ENCODE measurements at regions not wholly inside any gene's neighbourhood (a gene's known extent, or its start where the extent isn't known, plus 50 kb on each side); places are given as distances from the start of the nearest gene placed in this dataset.

DNA sequence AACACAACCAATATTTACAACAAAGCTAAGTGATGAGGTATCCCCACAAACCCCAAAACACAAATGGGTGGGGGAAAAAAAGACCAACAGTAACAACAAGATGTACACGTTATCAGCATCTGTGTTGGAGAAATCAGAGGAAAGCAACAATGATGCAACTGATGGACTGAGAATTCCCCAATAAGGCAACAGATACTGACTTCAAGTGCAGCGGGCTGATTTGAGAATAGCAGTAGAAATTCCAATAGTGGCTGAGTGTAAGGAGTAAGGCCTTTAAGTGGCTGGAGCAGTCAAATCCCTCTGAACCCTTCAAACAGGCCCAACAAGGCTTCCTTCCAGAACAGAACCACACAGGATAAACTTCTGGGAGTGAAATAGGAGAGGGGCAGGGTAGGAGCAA, 97.6 kb downstream of the TM2D1 start:
- Mint-ChIP-seq H3K9me3 (no peaks in the 10 kb centered on the region), H3K4me1 (ENCODE audit: low read depth) (no peaks in the 10 kb centered on the region), H3K27ac (no peak overlapping the region), H3K4me3 (no peak overlapping the region), H3K27me3 (no peaks in the 10 kb centered on the region), H3K36me3 (ENCODE audit: low read depth) (no peaks in the 10 kb centered on the region)
- no peak for DNase-seq

DNA sequence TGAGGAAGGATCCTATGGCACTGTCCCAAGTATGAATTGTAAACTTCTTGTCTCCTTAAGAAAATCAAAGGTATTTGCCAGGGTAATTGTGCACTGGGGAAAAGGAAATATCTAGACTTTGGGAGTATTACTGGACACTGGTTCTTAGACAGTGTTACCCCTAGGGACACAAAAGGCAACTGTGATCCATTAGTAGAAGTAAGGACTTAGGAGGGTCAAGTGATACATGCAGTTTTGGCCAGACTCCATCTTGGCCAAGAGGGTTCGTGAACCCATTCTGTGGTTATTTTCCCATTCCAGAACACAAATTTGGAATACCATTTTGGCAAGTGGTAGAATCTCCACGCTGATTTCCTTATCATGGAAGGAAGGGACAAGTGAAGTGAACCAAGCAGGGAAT, 98.1 kb downstream of the TM2D1 start:
- Mint-ChIP-seq H3K9me3 (no peaks in the 10 kb centered on the region), H3K27me3 (no peaks in the 10 kb centered on the region), H3K4me1 (ENCODE audit: low read depth) (no peaks in the 10 kb centered on the region), H3K36me3 (ENCODE audit: low read depth) (no peaks in the 10 kb centered on the region), H3K27ac (no peak overlapping the region), H3K4me3 (no peak overlapping the region)
- DNase-seq, result no peak

DNA sequence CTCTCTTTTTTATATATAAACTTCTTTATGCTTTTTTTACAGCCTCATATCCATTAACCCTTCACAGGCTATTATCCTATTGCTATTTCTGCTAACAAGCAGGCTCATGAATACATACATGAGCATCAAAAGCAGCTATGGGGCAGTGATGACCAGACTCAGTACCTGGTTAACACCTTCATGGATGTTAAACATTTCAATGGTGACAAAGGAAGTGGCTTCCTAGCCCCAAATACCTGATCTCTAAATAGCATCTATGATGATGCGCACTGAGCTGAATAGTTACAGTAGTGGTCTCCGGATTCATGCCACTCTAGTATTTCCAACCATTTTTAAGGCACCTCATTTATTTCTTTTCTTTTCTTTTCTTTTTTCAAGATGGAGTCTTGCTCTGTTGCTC, 101.1 kb downstream of the TM2D1 start:
- no peaks in the 10 kb centered on the region for H3K36me3 Mint-ChIP-seq (ENCODE audit: low read depth)
- no peak for DNase-seq
- no peaks in the 10 kb centered on the region for H3K4me1 Mint-ChIP-seq (ENCODE audit: low read depth)
- H3K9me3 Mint-ChIP-seq, result no peaks in the 10 kb centered on the region
- no peak overlapping the region for H3K4me3 Mint-ChIP-seq
- H3K27me3 Mint-ChIP-seq, result no peaks in the 10 kb centered on the region
- no peak overlapping the region for H3K27ac Mint-ChIP-seq

DNA sequence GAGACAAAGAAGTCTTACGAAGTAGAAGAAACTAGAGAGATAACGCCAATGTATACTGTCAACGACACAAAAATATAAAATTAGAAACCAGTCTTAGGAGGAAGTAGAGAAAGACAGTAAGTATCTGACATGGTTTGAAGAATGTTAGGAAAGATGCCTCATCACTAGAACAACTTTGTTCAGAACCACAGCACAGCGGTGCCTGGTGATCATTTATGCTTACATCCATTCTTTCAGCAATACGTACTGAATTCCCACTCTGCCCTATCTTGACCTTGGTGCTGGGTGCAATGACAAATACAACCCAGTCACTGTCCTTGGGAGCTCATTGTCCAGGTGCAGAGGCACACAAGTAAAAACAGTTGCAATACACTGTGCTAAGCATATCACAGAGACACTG, 104.4 kb downstream of the TM2D1 start:
- no peak overlapping the region for H3K27ac Mint-ChIP-seq
- H3K27me3 Mint-ChIP-seq, result no peaks in the 10 kb centered on the region
- no peak for DNase-seq
- no peaks in the 10 kb centered on the region for H3K36me3 Mint-ChIP-seq (ENCODE audit: low read depth)
- no peaks in the 10 kb centered on the region for H3K4me1 Mint-ChIP-seq (ENCODE audit: low read depth)
- H3K9me3 Mint-ChIP-seq, result no peaks in the 10 kb centered on the region
- no peak overlapping the region for H3K4me3 Mint-ChIP-seq

DNA sequence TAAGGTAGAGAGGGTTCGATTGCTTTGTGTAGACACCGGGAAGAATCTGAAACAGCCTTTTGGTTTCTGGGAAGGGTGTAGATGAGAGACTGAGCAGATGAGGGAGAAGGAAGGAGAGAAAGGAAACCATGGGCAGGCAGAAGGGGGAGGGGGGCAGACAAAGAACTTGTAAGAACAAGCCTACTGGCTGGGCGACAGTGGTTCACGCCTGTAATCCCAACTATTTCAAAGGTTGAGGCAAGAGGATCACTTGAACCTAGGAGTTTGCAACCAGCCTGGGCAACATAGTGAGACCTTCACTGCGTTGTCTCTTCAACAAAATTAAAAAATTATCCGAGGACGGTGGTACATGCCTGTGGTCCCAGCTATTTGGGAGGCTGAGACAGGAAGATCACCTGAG, 106.2 kb downstream of the TM2D1 start:
- no peaks in the 10 kb centered on the region for H3K9me3 Mint-ChIP-seq
- H3K4me1 Mint-ChIP-seq (ENCODE audit: low read depth), result no peaks in the 10 kb centered on the region
- no peaks in the 10 kb centered on the region for H3K27me3 Mint-ChIP-seq
- DNase-seq, result no peak
- H3K4me3 Mint-ChIP-seq, result no peak overlapping the region
- H3K27ac Mint-ChIP-seq, result no peak overlapping the region
- no peaks in the 10 kb centered on the region for H3K36me3 Mint-ChIP-seq (ENCODE audit: low read depth)

DNA sequence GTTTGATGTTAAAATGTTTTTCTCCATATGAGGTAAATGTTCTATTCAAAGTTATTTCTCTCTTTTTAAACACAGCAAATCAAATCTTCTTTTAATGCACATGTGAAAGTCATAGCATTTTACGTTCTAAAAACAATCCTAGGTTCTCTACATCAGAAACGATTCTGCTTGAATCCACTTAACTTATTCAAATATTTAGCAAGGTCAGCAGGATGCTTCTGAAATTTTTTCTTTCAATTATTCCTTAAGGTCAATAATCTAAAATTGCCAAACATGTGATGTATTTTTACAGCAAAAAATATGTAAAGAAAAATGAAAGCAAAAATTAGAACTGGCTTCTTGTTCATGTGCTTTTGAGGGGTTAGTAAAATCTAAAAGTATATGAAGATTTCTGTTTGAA, 106.7 kb downstream of the TM2D1 start:
- H3K27me3 Mint-ChIP-seq, result no peaks in the 10 kb centered on the region
- no peaks in the 10 kb centered on the region for H3K4me1 Mint-ChIP-seq (ENCODE audit: low read depth)

DNA sequence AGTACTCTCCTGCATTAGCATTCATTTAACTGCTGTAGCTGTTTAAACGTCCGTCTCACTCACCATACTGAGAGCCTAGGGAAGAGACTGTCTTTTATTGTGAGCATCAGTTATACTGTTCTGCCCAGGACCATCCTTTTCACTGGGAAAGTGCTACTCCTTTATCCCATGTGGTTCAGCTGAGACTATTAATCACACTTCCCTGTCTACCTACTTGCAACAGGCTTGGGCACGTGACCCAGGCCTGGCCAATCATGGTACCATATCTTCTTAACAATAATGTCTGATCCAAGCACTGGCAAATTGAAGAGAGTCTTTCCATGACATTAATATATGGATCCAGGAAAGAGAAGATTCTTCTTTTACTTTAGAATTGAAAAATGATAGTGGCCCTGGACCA, 108.1 kb downstream of the TM2D1 start:
- Mint-ChIP-seq H3K4me3 (no peak overlapping the region), H3K27ac (no peak overlapping the region), H3K27me3 (no peaks in the 10 kb centered on the region), H3K9me3 (no peaks in the 10 kb centered on the region), H3K4me1 (ENCODE audit: low read depth) (no peaks in the 10 kb centered on the region), H3K36me3 (ENCODE audit: low read depth) (no peaks in the 10 kb centered on the region)
- no peak for DNase-seq

More for the DNA sequence above, 106.7 kb downstream of the TM2D1 start:
- H3K4me3 Mint-ChIP-seq, result no peak overlapping the region
- no peaks in the 10 kb centered on the region for H3K9me3 Mint-ChIP-seq
- no peaks in the 10 kb centered on the region for H3K36me3 Mint-ChIP-seq (ENCODE audit: low read depth)
- DNase-seq, result no peak
- H3K27ac Mint-ChIP-seq, result no peak overlapping the region

DNA sequence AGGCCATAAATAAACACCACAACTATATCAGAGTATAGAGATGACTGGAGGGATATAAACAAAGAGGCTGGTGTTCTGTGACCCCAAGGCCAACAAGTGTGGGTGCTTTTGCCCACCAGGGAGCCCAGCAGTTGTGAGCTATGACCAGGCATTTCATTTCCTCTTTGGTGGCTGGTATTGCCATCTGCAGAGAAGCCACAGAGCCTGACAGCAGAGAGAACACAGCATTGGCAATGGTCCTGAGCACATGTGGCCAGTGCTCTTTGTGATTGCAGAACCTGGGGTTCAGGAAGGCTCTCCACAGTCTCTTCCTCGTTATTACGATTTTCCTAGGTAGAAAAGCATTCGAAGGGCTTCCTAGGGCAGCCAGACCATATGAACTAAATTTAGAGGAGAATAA, 112.3 kb downstream of the TM2D1 start:
- Mint-ChIP-seq H3K36me3 (ENCODE audit: low read depth) (no peaks in the 10 kb centered on the region), H3K27ac (no peak overlapping the region), H3K27me3 (no peaks in the 10 kb centered on the region), H3K9me3 (no peaks in the 10 kb centered on the region), H3K4me1 (ENCODE audit: low read depth) (no peaks in the 10 kb centered on the region), H3K4me3 (no peak overlapping the region)
- no peak for DNase-seq

DNA sequence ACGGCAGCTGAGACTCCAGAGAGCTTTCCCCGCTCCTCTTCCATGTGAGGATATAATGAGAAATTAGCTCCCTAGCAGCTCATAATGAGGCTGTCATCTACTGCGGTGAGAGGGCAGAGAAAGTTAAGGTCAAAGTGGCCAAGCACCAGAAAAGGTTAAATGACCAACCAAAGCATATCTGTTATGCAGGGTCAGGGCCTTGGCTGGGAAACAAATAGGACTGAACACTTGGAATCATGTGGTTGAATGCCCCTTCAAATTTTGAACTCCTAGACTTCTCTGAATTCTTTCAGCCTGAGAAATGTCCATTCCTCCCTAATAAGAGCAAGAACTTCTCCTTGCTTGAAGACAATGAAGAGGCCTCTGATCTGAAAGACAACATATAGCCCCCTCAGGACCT, 115.9 kb downstream of the TM2D1 start:
- Mint-ChIP-seq H3K27me3 (peaks cover 3% of the 10 kb centered on the region), H3K36me3 (ENCODE audit: low read depth) (no peaks in the 10 kb centered on the region), H3K9me3 (no peaks in the 10 kb centered on the region), H3K27ac (no peak overlapping the region), H3K4me3 (no peak overlapping the region), H3K4me1 (ENCODE audit: low read depth) (no peaks in the 10 kb centered on the region)
- DNase-seq, result no peak

DNA sequence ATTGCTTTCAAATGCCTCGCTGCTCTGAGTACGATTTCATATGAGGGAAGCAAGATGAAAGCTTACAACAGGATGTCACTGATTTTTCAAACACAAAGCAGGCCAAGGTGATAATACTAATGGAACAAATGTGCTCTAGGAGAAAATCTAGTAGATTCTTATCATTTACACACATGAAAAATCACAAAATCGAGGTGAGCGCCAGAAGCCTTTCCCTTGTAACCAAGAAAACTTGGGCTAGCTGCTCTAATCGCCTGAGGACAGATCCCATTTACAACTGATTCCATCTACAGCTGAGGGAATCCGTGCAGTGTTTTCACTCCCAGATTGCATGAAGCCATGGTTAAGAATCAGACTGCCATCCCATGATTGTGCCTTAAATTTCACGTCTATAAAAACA, 117.5 kb downstream of the TM2D1 start:
- DNase-seq, result no peak
- no peaks in the 10 kb centered on the region for H3K4me1 Mint-ChIP-seq (ENCODE audit: low read depth)
- H3K9me3 Mint-ChIP-seq, result no peaks in the 10 kb centered on the region
- no peak overlapping the region for H3K27ac Mint-ChIP-seq
- no peaks in the 10 kb centered on the region for H3K36me3 Mint-ChIP-seq (ENCODE audit: low read depth)
- peaks cover 3% of the 10 kb centered on the region for H3K27me3 Mint-ChIP-seq
- H3K4me3 Mint-ChIP-seq, result no peak overlapping the region

DNA sequence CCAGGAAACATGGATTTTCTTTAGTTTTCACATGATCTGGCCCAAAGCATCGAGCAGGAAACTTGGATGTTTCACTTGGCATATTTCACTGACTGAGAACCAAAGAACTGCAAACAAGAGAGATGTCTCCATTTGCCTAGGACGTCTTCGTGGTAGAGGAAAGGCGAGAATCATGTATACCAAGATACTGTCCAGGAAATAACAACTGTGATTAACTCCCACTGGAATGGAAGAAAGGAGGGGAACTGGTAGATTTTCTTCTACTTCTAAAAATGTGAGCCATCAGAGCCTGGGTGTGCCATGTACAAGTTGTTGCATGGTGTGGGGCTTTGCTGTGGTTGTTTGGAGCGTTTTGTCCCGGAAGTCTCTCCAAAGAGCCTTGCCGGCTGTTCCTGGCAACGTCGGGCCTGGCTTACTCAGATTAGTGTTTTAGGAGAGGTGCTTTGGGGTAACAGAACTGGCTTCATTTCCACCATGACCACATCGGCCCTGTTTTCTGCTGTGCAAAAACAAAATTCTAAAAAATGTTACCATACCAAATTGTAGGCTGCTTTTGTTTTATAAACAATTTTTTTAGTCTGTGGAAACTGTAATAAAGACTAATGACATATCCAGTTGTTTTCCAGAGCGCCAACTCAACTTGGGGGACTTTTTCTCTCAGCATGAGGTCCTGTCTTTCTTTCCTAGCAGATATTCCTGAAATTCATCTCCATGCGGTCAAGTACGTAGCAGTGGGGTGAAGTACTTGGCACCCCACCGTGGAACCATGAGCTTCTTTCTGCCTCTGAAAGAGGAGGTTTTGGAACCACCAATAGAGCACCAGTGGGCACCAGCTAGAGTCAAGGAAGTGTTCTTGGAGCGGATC, 118.3 kb downstream of the TM2D1 start:
- no peak overlapping the region for H3K27ac Mint-ChIP-seq
- H3K4me1 Mint-ChIP-seq (ENCODE audit: low read depth), result no peaks in the 10 kb centered on the region
- no peak overlapping the region for H3K4me3 Mint-ChIP-seq
- no peaks in the 10 kb centered on the region for H3K36me3 Mint-ChIP-seq (ENCODE audit: low read depth)
- H3K9me3 Mint-ChIP-seq, result no peaks in the 10 kb centered on the region
- H3K27me3 Mint-ChIP-seq, result peaks cover 3% of the 10 kb centered on the region
- no peak for DNase-seq

DNA sequence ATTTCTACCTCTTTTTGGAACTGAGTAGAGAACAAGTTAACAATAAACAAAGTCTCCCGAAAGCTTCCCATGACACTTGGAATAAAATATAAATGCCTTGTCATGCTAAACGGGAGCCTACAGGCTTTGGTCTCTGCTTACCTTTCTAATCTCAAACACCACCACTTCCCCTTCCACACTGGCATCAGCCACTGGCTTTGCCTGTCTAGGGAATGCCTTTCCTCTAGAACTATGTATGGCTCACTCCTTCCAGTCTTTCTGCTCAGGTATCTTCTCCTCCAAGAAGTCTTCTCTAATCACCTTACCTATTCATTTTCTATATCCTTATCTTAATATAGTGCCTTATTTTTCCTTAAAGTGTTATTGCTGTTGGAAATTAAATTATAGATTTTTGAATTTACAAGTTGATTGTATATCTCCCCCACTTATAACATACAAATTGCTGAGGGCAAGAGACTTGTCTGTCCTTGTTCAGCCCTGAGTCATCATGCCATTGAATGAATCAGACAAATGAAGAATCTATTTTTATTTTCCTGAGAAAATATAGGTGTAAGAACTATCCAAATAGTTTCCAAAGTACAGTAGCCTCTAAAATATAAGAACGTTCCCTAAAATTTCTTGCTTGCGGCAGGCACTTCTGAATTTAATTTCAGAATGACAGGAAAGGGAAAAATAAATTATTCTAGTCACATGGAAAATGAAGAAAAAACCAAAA, 119.2 kb downstream of the TM2D1 start:
- no peak overlapping the region for H3K27ac Mint-ChIP-seq
- H3K36me3 Mint-ChIP-seq (ENCODE audit: low read depth), result no peaks in the 10 kb centered on the region
- H3K9me3 Mint-ChIP-seq, result no peaks in the 10 kb centered on the region
- H3K4me1 Mint-ChIP-seq (ENCODE audit: low read depth), result no peaks in the 10 kb centered on the region
- H3K4me3 Mint-ChIP-seq, result no peak overlapping the region
- DNase-seq, result no peak
- H3K27me3 Mint-ChIP-seq, result peaks cover 3% of the 10 kb centered on the region

DNA sequence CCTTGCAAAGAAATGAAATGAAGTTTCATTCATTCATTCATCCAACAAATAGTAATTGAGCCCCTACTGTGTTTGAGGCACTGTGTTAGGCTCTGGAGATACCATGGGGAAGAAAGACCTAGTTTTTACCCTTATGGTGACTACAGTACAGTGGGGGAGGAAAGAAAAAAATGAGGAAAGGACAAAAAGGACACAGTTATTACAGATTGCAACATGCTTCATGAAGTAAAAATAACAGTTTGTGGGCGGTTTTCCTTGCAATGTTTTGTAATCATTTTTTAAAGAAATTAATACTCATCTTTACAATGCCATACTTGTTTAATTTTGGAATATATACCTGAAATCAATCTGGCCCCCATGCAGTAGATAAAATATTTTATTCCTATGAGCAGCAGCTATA, 120.3 kb downstream of the TM2D1 start:
- DNase-seq, result no peak
- Mint-ChIP-seq H3K4me3 (no peak overlapping the region), H3K36me3 (ENCODE audit: low read depth) (no peaks in the 10 kb centered on the region), H3K9me3 (no peaks in the 10 kb centered on the region), H3K27ac (no peak overlapping the region), H3K4me1 (ENCODE audit: low read depth) (no peaks in the 10 kb centered on the region), H3K27me3 (peaks cover 3% of the 10 kb centered on the region)

DNA sequence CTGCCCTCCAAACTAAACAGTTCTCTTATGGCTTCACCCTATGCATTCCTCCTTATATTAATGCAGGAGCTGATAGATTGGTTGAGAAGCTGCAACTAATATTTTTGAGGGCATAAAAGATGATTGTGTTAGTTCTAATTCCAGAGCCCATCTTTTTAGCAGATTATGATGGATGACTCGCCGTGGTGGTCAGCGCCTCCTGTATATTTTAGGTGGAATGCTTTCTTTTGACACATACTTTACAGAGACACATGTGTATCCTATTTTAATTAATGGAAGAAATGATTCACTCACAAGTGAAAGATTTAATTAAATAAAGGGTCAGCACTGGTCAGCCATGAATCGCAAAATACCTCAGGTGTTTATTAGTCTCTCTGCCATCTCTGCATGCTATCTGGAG, 120.7 kb downstream of the TM2D1 start:
- no peaks in the 10 kb centered on the region for H3K9me3 Mint-ChIP-seq
- no peak for DNase-seq

DNA sequence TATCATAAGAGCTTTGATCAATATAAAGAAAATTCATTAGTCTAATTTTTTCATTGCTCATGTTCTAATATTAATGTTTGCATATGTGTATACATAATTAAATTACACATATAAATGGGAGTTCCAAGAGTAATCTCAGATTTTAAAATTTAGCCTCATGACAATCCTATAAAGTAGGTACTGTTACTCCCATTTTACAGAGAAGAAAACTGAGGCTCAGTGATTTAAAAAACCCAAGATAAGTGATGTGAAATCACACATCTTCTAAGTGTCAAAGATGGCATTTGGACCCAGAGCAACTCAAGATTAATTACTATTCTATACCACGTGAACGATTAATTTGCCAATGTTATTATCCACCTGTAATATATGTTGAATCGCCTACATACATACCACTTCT, 122.3 kb downstream of the TM2D1 start:
- no peak for DNase-seq
- Mint-ChIP-seq H3K27me3 (peaks cover 3% of the 10 kb centered on the region), H3K4me3 (no peak overlapping the region), H3K36me3 (ENCODE audit: low read depth) (no peaks in the 10 kb centered on the region), H3K9me3 (peaks cover 1% of the 10 kb centered on the region), H3K27ac (no peak overlapping the region), H3K4me1 (ENCODE audit: low read depth) (no peaks in the 10 kb centered on the region)

More for the DNA sequence above, 120.7 kb downstream of the TM2D1 start:
- H3K4me1 Mint-ChIP-seq (ENCODE audit: low read depth), result no peaks in the 10 kb centered on the region
- H3K36me3 Mint-ChIP-seq (ENCODE audit: low read depth), result no peaks in the 10 kb centered on the region
- H3K27me3 Mint-ChIP-seq, result peaks cover 3% of the 10 kb centered on the region
- no peak overlapping the region for H3K27ac Mint-ChIP-seq
- no peak overlapping the region for H3K4me3 Mint-ChIP-seq
